ENCODE measurements at regions not wholly inside any gene's neighbourhood (a gene's known extent, or its start where the extent isn't known, plus 50 kb on each side); places are given as distances from the start of the nearest gene placed in this dataset.
"Not testable (repeated sequence)": the region's sequence is repeated elsewhere in the genome, so short reads cannot be mapped to it uniquely, and the experiment has no call there.

DNA sequence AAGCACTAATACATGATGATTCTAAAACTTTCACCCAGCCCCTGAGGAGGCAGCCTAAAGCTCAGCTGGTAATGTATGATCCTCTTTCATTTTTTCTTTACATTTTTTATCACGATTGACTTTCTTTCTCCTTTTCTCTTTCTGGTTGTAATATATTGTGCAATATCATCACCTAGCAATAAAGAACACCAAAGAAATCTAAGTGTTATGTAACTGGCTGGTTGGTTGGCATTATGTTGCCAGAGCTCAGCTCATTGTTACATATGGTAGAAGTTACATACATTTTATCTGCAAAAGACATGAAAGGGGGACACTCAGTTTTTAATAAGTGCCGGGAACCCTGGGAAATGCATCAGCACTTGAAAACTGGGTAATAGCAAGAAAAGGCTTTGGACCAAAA lies 432.1 kb upstream of the DDI1 start:
- H3K27ac ChIP-seq (ENCODE audit: low read length), result no peak overlapping the region
- no peak for DNase-seq (ENCODE audit: low read depth, low spot score)
- no peak overlapping the region for H3K4me3 ChIP-seq (ENCODE audit: low read length)
- H3K9me3 ChIP-seq (ENCODE audit: control insufficient read depth, insufficient read depth, low read length), result no peaks in the 10 kb centered on the region
- H3K27me3 ChIP-seq (ENCODE audit: control insufficient read depth, insufficient read depth, low read length), result no peaks in the 10 kb centered on the region
- H3K4me1 ChIP-seq (ENCODE audit: control insufficient read depth, insufficient read depth, low read length), result no peaks in the 10 kb centered on the region
- WGBS (ENCODE audit: insufficient coverage, insufficient read length), result no CpG with 5 or more reads among the region's 2 CpGs
- H3K36me3 ChIP-seq (ENCODE audit: control insufficient read depth, insufficient read depth, low read length), result no peaks in the 10 kb centered on the region

DNA sequence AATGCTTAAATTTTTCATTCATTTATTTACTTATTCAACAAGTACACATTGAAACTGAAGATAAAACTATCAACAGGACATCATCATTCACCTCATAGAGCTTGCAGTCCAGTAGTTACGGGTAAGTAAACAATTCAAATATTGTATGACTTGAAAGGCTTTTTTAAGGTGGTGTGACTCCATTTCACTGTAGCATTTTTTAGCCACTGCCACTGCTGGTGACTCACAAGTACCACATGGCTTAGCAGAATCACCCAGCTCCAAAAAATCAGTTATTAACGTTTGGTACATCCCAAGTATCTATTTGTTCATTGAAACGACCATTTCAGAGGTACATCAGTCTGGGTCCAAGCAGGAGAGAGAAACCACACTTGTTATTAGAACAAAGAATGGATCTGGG lies 427.9 kb upstream of the DDI1 start:
- no peak for DNase-seq (ENCODE audit: low read depth, low spot score)
- H3K27ac ChIP-seq (ENCODE audit: low read length), result no peak overlapping the region
- no peak overlapping the region for H3K4me3 ChIP-seq (ENCODE audit: low read length)
- H3K27me3 ChIP-seq (ENCODE audit: control insufficient read depth, insufficient read depth, low read length), result no peaks in the 10 kb centered on the region
- H3K9me3 ChIP-seq (ENCODE audit: control insufficient read depth, insufficient read depth, low read length), result no peaks in the 10 kb centered on the region
- H3K36me3 ChIP-seq (ENCODE audit: control insufficient read depth, insufficient read depth, low read length), result no peaks in the 10 kb centered on the region
- WGBS (ENCODE audit: insufficient coverage, insufficient read length), result no CpG with 5 or more reads among the region's 3 CpGs
- no peaks in the 10 kb centered on the region for H3K4me1 ChIP-seq (ENCODE audit: control insufficient read depth, insufficient read depth, low read length)

DNA sequence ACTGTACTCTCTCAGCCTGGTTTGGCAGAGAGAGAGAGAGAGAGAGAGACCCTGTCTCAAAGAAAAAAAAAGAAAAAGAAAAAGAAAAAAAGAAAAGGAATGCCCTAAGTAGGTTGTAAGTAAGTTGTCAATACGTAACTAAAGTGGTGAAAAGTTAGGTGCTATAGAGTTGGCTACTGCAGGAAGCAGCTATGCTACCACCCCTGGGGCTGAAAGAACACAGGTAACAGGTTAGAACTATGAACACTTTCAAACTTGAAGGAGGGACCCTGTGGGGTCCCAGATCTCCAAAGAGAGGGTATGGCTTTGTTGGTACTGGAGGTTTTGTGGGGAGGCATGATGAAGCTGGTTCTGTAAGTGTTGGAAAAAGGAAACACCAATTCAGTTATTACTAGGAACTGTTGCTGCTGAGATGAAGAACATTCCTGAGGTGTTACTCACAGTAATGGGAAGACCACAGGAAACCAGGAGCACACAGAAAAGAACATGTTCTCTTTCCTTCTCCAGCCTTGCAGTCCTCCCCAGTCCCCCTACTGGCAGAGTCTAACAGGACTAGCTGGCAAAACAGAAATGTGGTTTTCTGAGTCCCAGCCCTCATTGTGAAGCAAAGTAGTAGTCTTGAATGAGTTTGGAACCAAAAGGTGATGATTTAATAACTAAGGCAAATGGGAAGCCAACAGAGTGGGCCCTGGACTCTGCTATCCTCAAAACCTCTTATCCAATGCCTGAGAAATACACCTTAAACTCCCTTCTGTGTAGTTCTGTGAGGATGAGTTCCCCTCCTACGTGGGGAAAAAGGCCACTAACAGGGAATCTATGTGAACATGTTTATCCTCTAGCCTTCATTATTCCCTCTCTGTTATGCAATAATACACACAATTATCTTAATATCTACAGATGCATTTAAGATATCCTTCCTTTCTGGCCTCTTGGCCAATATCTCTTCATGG lies 427.0 kb upstream of the DDI1 start:
- H3K27ac ChIP-seq (ENCODE audit: low read length), result no peak overlapping the region
- DNase-seq (ENCODE audit: low read depth, low spot score), result no peak
- H3K4me1 ChIP-seq (ENCODE audit: control insufficient read depth, insufficient read depth, low read length), result no peaks in the 10 kb centered on the region
- no peaks in the 10 kb centered on the region for H3K27me3 ChIP-seq (ENCODE audit: control insufficient read depth, insufficient read depth, low read length)
- H3K36me3 ChIP-seq (ENCODE audit: control insufficient read depth, insufficient read depth, low read length), result no peaks in the 10 kb centered on the region
- no peak overlapping the region for H3K4me3 ChIP-seq (ENCODE audit: low read length)
- H3K9me3 ChIP-seq (ENCODE audit: control insufficient read depth, insufficient read depth, low read length), result no peaks in the 10 kb centered on the region
- WGBS (ENCODE audit: insufficient coverage, insufficient read length), result no CpG with 5 or more reads among the region's 2 CpGs

DNA sequence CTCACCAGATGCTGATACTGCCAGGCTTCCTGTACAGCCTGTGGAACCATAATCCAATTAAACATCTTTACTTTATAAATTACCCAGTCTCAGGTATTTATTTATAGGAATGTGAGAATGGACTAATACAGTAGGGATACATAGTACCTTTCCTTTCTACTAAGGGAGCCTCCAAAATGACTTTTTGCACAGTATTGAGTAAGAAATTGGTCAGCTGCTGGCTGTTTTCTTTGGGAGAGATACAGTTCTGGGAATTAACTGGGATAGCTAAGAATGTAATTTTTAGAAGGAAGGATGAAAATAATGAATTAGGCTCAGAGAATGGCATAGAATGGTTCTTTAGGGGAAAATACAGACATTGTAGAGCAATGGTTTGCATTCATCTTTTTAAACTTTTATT lies 426.0 kb upstream of the DDI1 start:
- no peak for DNase-seq (ENCODE audit: low read depth, low spot score)
- no peak overlapping the region for H3K4me3 ChIP-seq (ENCODE audit: low read length)

DNA sequence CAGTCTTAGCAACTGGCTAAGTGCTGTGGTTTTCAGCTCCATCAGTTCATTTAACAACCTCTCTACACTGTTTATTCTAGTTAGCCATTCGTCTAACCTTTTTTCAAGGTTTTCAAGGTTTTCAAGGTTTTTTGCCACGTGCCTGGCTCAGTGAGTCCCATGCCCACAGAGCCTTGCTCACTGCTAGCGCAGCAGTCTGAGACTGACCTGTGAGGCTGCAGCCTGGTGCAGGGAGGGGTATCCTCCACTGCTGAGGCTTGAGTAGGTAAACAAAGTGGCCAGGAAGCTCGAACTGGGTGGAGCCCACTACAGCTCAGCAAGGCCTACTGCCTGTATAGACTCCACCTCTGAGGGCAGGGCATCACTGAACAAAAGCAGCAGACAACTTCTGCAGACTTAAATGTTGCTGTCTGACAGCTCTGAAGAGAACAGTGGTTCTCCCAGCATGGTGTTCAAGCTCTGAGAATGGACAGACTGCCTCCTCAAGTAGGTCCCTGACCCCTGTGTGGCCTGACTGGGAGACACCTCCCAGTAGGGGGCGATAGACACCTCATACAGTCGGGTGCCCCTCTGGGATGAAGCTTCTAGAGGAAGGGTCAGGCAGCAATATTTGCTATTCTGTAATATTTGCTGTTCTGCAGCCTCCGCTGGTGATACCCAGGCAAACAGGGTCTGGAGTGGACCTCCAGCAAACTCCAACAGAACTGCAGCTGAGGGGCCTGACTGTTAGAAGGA lies 424.7 kb upstream of the DDI1 start:
- not testable (repeated sequence) for H3K4me1 ChIP-seq (ENCODE audit: control insufficient read depth, insufficient read depth, low read length); H3K27me3 ChIP-seq (ENCODE audit: control insufficient read depth, insufficient read depth, low read length); H3K9me3 ChIP-seq (ENCODE audit: control insufficient read depth, insufficient read depth, low read length); DNase-seq (ENCODE audit: low read depth, low spot score); H3K27ac ChIP-seq (ENCODE audit: low read length); H3K4me3 ChIP-seq (ENCODE audit: low read length); H3K36me3 ChIP-seq (ENCODE audit: control insufficient read depth, insufficient read depth, low read length)
- no CpG with 5 or more reads among the region's 7 CpGs for WGBS (ENCODE audit: insufficient coverage, insufficient read length)

More for the DNA sequence above, 426.0 kb upstream of the DDI1 start:
- H3K27me3 ChIP-seq (ENCODE audit: control insufficient read depth, insufficient read depth, low read length), result no peaks in the 10 kb centered on the region
- no peaks in the 10 kb centered on the region for H3K4me1 ChIP-seq (ENCODE audit: control insufficient read depth, insufficient read depth, low read length)
- no peak overlapping the region for H3K27ac ChIP-seq (ENCODE audit: low read length)
- no peaks in the 10 kb centered on the region for H3K9me3 ChIP-seq (ENCODE audit: control insufficient read depth, insufficient read depth, low read length)
- no peaks in the 10 kb centered on the region for H3K36me3 ChIP-seq (ENCODE audit: control insufficient read depth, insufficient read depth, low read length)

DNA sequence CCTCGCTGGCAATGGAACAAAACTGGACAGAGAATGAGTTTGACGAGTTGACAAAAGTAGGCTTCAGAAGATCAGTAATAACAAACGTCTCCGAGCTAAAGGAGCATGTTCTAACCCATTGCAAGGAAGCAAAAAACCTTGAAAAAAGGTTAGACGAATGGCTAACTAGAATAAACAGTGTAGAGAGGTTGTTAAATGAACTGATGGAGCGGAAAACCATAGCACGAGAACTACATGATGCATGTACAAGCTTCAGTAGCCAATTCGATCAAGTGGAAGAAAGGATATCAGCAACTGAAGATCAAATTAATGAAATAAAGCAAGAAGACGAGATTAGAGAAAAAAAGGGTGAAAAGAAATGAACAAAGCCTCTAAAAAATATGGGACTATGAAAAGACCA lies 424.0 kb upstream of the DDI1 start:
- not testable (repeated sequence) for H3K4me1 ChIP-seq (ENCODE audit: control insufficient read depth, insufficient read depth, low read length); H3K27ac ChIP-seq (ENCODE audit: low read length); H3K27me3 ChIP-seq (ENCODE audit: control insufficient read depth, insufficient read depth, low read length); H3K4me3 ChIP-seq (ENCODE audit: low read length); H3K9me3 ChIP-seq (ENCODE audit: control insufficient read depth, insufficient read depth, low read length); DNase-seq (ENCODE audit: low read depth, low spot score); H3K36me3 ChIP-seq (ENCODE audit: control insufficient read depth, insufficient read depth, low read length)
- no CpG with 5 or more reads among the region's 9 CpGs for WGBS (ENCODE audit: insufficient coverage, insufficient read length)

DNA sequence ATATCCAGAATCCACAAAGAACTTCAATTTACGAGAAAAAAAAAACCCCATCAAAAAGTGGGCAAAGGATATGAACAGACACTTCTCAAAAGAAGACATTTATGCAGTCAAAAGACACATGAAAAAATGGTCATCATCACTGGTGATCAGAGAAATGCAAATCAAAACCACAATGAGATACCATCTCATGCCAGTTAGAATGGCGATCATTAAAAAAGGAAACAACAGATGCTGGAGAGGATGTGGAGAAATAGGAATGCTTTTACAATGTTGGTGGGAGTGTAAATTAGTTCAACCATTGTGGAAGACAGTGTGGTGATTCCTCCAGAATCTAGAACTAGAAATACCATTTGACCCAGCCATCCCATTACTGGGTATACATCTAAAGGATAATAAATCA lies 419.9 kb upstream of the DDI1 start:
- H3K4me3 ChIP-seq (ENCODE audit: low read length); H3K4me1 ChIP-seq (ENCODE audit: control insufficient read depth, insufficient read depth, low read length); H3K27ac ChIP-seq (ENCODE audit: low read length); H3K27me3 ChIP-seq (ENCODE audit: control insufficient read depth, insufficient read depth, low read length); H3K9me3 ChIP-seq (ENCODE audit: control insufficient read depth, insufficient read depth, low read length); H3K36me3 ChIP-seq (ENCODE audit: control insufficient read depth, insufficient read depth, low read length); DNase-seq (ENCODE audit: low read depth, low spot score): not testable (repeated sequence)
- no CpG with 5 or more reads among the region's 2 CpGs for WGBS (ENCODE audit: insufficient coverage, insufficient read length)

DNA sequence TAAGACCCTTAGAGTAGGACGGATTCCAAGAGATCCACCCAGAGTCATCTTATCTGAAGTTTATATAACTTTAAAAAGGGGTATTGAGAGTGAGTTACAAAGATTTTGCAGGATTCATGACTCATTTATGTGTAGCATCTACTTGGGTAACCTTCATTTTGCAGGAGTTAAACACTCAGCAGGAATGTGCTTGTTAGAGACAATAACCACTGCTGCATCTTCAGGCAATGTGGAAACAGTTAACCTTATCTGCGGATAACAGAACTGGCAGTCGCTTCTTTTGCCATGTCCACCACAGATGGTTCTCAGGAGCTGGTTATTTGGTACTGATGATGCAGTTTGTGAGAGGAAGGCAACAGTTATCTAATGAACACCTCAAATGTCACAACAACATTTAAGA lies 417.9 kb upstream of the DDI1 start:
- H3K9me3 ChIP-seq (ENCODE audit: control insufficient read depth, insufficient read depth, low read length), result no peaks in the 10 kb centered on the region
- no peaks in the 10 kb centered on the region for H3K27me3 ChIP-seq (ENCODE audit: control insufficient read depth, insufficient read depth, low read length)
- no peaks in the 10 kb centered on the region for H3K36me3 ChIP-seq (ENCODE audit: control insufficient read depth, insufficient read depth, low read length)
- no peak overlapping the region for H3K4me3 ChIP-seq (ENCODE audit: low read length)
- H3K4me1 ChIP-seq (ENCODE audit: control insufficient read depth, insufficient read depth, low read length), result no peaks in the 10 kb centered on the region
- no CpG with 5 or more reads among the region's 3 CpGs for WGBS (ENCODE audit: insufficient coverage, insufficient read length)
- H3K27ac ChIP-seq (ENCODE audit: low read length), result no peak overlapping the region
- no peak for DNase-seq (ENCODE audit: low read depth, low spot score)

DNA sequence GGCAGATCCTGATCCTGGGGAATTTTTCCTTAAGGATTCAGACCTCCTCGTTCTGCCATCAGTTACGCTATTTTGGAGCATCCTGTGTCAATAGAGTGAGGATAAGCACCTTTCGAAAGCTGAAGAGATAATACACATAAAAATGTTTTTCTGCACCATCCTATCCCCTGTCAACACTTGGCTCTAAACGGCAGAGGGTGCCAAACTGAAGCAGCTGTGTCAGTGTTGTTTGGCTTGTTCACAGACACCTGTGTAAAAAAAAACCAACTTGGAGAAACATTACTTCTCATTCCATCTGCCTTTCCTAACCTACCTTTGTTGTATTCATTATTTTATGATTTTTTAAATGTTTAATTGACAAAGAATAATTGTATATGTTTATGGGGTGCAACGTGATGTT lies 417.0 kb upstream of the DDI1 start:
- Histone ChIP-seq H3K9me3 (ENCODE audit: control insufficient read depth, insufficient read depth, low read length) (no peaks in the 10 kb centered on the region), H3K4me3 (ENCODE audit: low read length) (no peak overlapping the region), H3K27me3 (ENCODE audit: control insufficient read depth, insufficient read depth, low read length) (no peaks in the 10 kb centered on the region), H3K4me1 (ENCODE audit: control insufficient read depth, insufficient read depth, low read length) (no peaks in the 10 kb centered on the region), H3K36me3 (ENCODE audit: control insufficient read depth, insufficient read depth, low read length) (no peaks in the 10 kb centered on the region), H3K27ac (ENCODE audit: low read length) (no peak overlapping the region)
- no CpG with 5 or more reads among the region's 5 CpGs for WGBS (ENCODE audit: insufficient coverage, insufficient read length)
- no peak for DNase-seq (ENCODE audit: low read depth, low spot score)

DNA sequence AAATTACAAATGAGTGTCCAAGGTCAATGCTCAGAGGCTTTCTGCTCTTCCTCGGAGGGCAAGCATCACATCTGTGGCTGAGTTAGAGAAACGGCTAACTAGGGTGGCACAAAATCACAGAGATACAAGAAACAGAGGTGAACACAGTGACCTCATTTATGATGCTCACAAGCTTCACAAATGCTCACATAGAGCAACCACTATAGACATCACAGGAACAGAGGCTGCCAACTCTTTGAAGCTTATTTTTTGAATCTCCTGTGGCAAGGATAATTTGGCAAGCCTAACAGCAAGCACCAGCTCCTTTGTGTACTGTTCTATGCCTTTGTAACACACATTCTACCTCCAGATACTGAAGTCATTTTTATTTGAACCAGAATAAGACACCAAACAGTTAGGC lies 416.5 kb upstream of the DDI1 start:
- no CpG with 5 or more reads among the region's 2 CpGs for whole genome bisulfite sequencing (ENCODE audit: insufficient coverage, insufficient read length)

More for the DNA sequence above, 416.5 kb upstream of the DDI1 start:
- H3K9me3 ChIP-seq (ENCODE audit: control insufficient read depth, insufficient read depth, low read length), result no peaks in the 10 kb centered on the region
- no peaks in the 10 kb centered on the region for H3K36me3 ChIP-seq (ENCODE audit: control insufficient read depth, insufficient read depth, low read length)
- H3K27ac ChIP-seq (ENCODE audit: low read length), result no peak overlapping the region
- H3K4me1 ChIP-seq (ENCODE audit: control insufficient read depth, insufficient read depth, low read length), result no peaks in the 10 kb centered on the region; the same call in 1 of the 2 replicates
- no peak overlapping the region for H3K4me3 ChIP-seq (ENCODE audit: low read length)
- DNase-seq (ENCODE audit: low read depth, low spot score), result no peak
- no peaks in the 10 kb centered on the region for H3K27me3 ChIP-seq (ENCODE audit: control insufficient read depth, insufficient read depth, low read length)

Data from iPS DF 6.9 (cell line).